IMR-90 (cell line): ENCODE measurements at regions not wholly inside any gene's neighbourhood (a gene's known extent, or its start where the extent isn't known, plus 50 kb on each side); places are given as distances from the start of the nearest gene placed in this dataset.

Experiments
- ATAC-seq: fragments of 200-7000 bp; cut with Tn5 transposase; 2 replicates; pipeline ENCODE4 v1.9.1; 2020; ENCODE audit warnings: low read depth, mild to moderate bottlenecking, moderate library complexity
- BruUV-seq: library from RNA; stranded (reverse); fragments of 400-500 nt; replicated peaks from 2 replicates; lab custom pipeline; 2021; lab: Mats Ljungman, UMichigan
- CTCF ChIA-PET: fragments of 300-600 bp; formaldehyde crosslinking; extraction: SDS; loops from one replicate; lab custom pipeline; 2021; ENCODE audit warnings: antibody characterized with exemption; lab: Yijun Ruan, JAX
- POLR2A ChIA-PET: fragments of 300-600 bp; sonication (Branson Sonifier 250); formaldehyde crosslinking; loops from one replicate; lab custom pipeline; 2022; ENCODE audit warnings: antibody characterized with exemption; ENCODE audit not compliant: unreplicated experiment; lab: Charles Lee
- DNase-seq: peaks from one replicate; pipeline ENCODE4 v3.0.0; 2013
- H2AFZ ChIP-seq: replicated peaks from 2 replicates; pipeline ENCODE3; 2013; ENCODE audit warnings: low read length, mild to moderate bottlenecking; ENCODE audit not compliant: poor library complexity
- H2AK5ac ChIP-seq: 2 replicates; pipeline ENCODE4 v1.6.1; 2013; ENCODE audit warnings: low read depth, low read length, inconsistent platforms
- H2AK9ac ChIP-seq: replicated peaks from 2 replicates; pipeline ENCODE3; 2013; ENCODE audit warnings: mild to moderate bottlenecking, low read depth, low read length, moderate library complexity; ENCODE audit not compliant: poor library complexity
- H2BK120ac ChIP-seq: 2 replicates; pipeline ENCODE4 v1.6.1; 2013; ENCODE audit warnings: low read depth, low read length, inconsistent platforms
- H2BK15ac ChIP-seq: 3 replicates; pipeline ENCODE4 v1.6.1; 2013; ENCODE audit warnings: low read depth, low read length, inconsistent platforms
- H2BK20ac ChIP-seq: 2 replicates; pipeline ENCODE4 v1.6.1; 2013; ENCODE audit warnings: low read depth, mild to moderate bottlenecking, inconsistent platforms, low read length, moderate library complexity
- H2BK5ac ChIP-seq: 2 replicates; pipeline ENCODE4 v1.6.1; 2013; ENCODE audit warnings: mild to moderate bottlenecking, low read depth, low read length, inconsistent platforms; ENCODE audit not compliant: poor library complexity, severe bottlenecking
- H3K14ac ChIP-seq: replicated peaks from 2 replicates; pipeline ENCODE4 v1.6.1; 2013; ENCODE audit warnings: low read depth, low read length, inconsistent platforms
- H3K18ac ChIP-seq: 2 replicates; pipeline ENCODE4 v1.6.1; 2013; ENCODE audit warnings: low read depth, low read length, control low read depth
- H3K23ac ChIP-seq: 2 replicates; pipeline ENCODE4 v1.6.1; 2013; ENCODE audit warnings: low read depth, low read length, inconsistent platforms
- H3K27ac ChIP-seq: 2 replicates; pipeline ENCODE4 v1.5.1; 2013; ENCODE audit warnings: mild to moderate bottlenecking, control low read depth, low read length; ENCODE audit not compliant: insufficient read depth
- H3K27me3 ChIP-seq: 2 replicates; pipeline ENCODE4 v1.6.1; 2013; ENCODE audit warnings: low read length; ENCODE audit not compliant: control insufficient read depth, insufficient read depth
- H3K36me3 ChIP-seq: 2 replicates; pipeline ENCODE4 v1.6.1; 2013; ENCODE audit warnings: low read length, mixed read lengths; ENCODE audit not compliant: control insufficient read depth, insufficient read depth
- H3K4ac ChIP-seq: 2 replicates; pipeline ENCODE4 v1.6.1; 2013; ENCODE audit warnings: low read depth, low read length, inconsistent platforms
- H3K4me1 ChIP-seq: 2 replicates; pipeline ENCODE4 v1.6.1; 2013; ENCODE audit warnings: low read length, mixed read lengths; ENCODE audit not compliant: control insufficient read depth, insufficient read depth
- H3K4me2 ChIP-seq: 2 replicates; pipeline ENCODE4 v1.6.1; 2013; ENCODE audit warnings: low read depth, mild to moderate bottlenecking, control low read depth, low read length, moderate library complexity
- H3K4me3 ChIP-seq: 2 replicates; pipeline ENCODE4 v1.5.1; 2013; ENCODE audit warnings: low read depth, mild to moderate bottlenecking, control low read depth, low read length, moderate library complexity; ENCODE audit not compliant: insufficient read depth
- H3K56ac ChIP-seq: 2 replicates; pipeline ENCODE4 v1.6.1; 2013; ENCODE audit warnings: low read length, inconsistent platforms; ENCODE audit not compliant: insufficient read depth; ENCODE audit errors: extremely low read depth
- H3K79me1 ChIP-seq, 2 experiments: 2 replicates each; pipeline ENCODE4 v1.6.1; 2013; ENCODE audit warnings: low read length in 2 of 2, inconsistent platforms in 1 of 2, low read depth in 1 of 2
- H3K9ac ChIP-seq: 2 replicates; pipeline ENCODE4 v1.6.1; 2013; ENCODE audit warnings: low read depth, low read length, control low read depth
- H3K9me1 ChIP-seq: 2 replicates; pipeline ENCODE4 v1.6.1; 2013; ENCODE audit warnings: low read length, inconsistent platforms; ENCODE audit not compliant: insufficient read depth
- H3K9me3 ChIP-seq: 2 replicates; pipeline ENCODE4 v1.6.1; 2013; ENCODE audit warnings: low read length; ENCODE audit not compliant: control insufficient read depth, insufficient read depth
- H4K20me1 ChIP-seq: 2 replicates; pipeline ENCODE4 v1.6.1; 2013; ENCODE audit warnings: low read length, inconsistent platforms; ENCODE audit not compliant: insufficient read depth
- H4K5ac ChIP-seq: 2 replicates; pipeline ENCODE4 v1.6.1; 2013; ENCODE audit warnings: mild to moderate bottlenecking, low read depth, low read length, control low read depth
- H4K8ac ChIP-seq, 2 experiments: 2 replicates each; pipeline ENCODE4 v1.6.1; 2013; ENCODE audit warnings: low read depth in 2 of 2, low read length in 2 of 2, control low read depth in 1 of 2, inconsistent platforms in 1 of 2
- H4K91ac ChIP-seq: 2 replicates; pipeline ENCODE4 v1.6.1; 2013; ENCODE audit warnings: low read depth, low read length, inconsistent platforms; ENCODE audit not compliant: insufficient read depth
- BHLHE40 ChIP-seq: fragments of 150-350 bp; IDR thresholded peaks from 2 replicates; pipeline ENCODE4 v1.6.1; 2016; ENCODE audit warnings: mild to moderate bottlenecking, low read depth, low read length
- CEBPB ChIP-seq: IDR thresholded peaks from 2 replicates; pipeline ENCODE4 v1.6.1; 2012; ENCODE audit warnings: low read depth, low read length, improper control_type of control experiment
- CHD1 ChIP-seq: IDR thresholded peaks from 2 replicates; pipeline ENCODE4 v1.6.1; 2012; ENCODE audit warnings: low read depth, low read length, improper control_type of control experiment
- FOS ChIP-seq: fragments of 150-350 bp; IDR thresholded peaks from 2 replicates; pipeline ENCODE4 v1.6.1; 2016; ENCODE audit warnings: low read depth, low read length
- MAFK ChIP-seq: IDR thresholded peaks from 2 replicates; pipeline ENCODE4 v1.6.1; 2012; ENCODE audit warnings: low read depth, low read length, improper control_type of control experiment
- MAZ ChIP-seq: IDR thresholded peaks from 2 replicates; pipeline ENCODE4 v1.6.1; 2012; ENCODE audit warnings: low read depth, mild to moderate bottlenecking, low read length, improper control_type of control experiment, moderate library complexity, borderline replicate concordance
- MXI1 ChIP-seq: IDR thresholded peaks from 2 replicates; pipeline ENCODE4 v1.6.1; 2012; ENCODE audit warnings: low read depth, mild to moderate bottlenecking, low read length, moderate library complexity, borderline replicate concordance
- NFE2L2 ChIP-seq: fragments of 150-350 bp; IDR thresholded peaks from 2 replicates; pipeline ENCODE4 v1.6.1; 2016; ENCODE audit warnings: low read depth, mild to moderate bottlenecking, low read length
- POLR2A ChIP-seq: IDR thresholded peaks from 2 replicates; pipeline ENCODE4 v1.6.1; 2012; ENCODE audit warnings: mild to moderate bottlenecking, low read depth, low read length
- RAD21 ChIP-seq: IDR thresholded peaks from 2 replicates; pipeline ENCODE4 v1.6.1; 2012; ENCODE audit warnings: low read length, improper control_type of control experiment
- RCOR1 ChIP-seq: IDR thresholded peaks from 2 replicates; pipeline ENCODE4 v1.6.1; 2012; ENCODE audit warnings: mild to moderate bottlenecking, low read length, improper control_type of control experiment; ENCODE audit not compliant: insufficient replicate concordance
- RFX5 ChIP-seq: IDR thresholded peaks from 2 replicates; pipeline ENCODE4 v1.8.0; 2012; ENCODE audit warnings: low read depth, mild to moderate bottlenecking, low read length, moderate library complexity
- SMC3 ChIP-seq: fragments of 150-350 bp; IDR thresholded peaks from 2 replicates; pipeline ENCODE4 v1.6.1; 2016; ENCODE audit warnings: low read depth, mild to moderate bottlenecking, antibody characterized with exemption, low read length, moderate library complexity
- WGBS, 2 experiments: methylation state at CpG; one replicate each; pipeline versions ENCODE4 v1.1.5 to v1.1.7; 2013; ENCODE audit warnings: missing lambda C conversion rate in 2 of 2; ENCODE audit not compliant: insufficient read length in 1 of 2; ENCODE audit errors: extremely low coverage in 2 of 2; 5-methylcytosine and 5-hydroxymethylcytosine counted together
- dilution Hi-C: fragments of 300-500 bp; cut with HindIII; formaldehyde crosslinking; loops from one replicate; pipeline ENCODE4 v1.14.3; 2018; ENCODE audit warnings: low sequenced_read_pairs; ENCODE audit not compliant: unreplicated experiment
- in situ Hi-C: fragments of 300-500 bp; cut with MboI; formaldehyde crosslinking; loops from 3 replicates; pipeline ENCODE4 v1.14.3; 2019; ENCODE audit warnings: low sequenced_read_pairs, inconsistent platforms, mixed read lengths
- intact Hi-C: fragments of 100-400 bp; cut with micrococcal nuclease; formaldehyde crosslinking; loops from 2 replicates; pipeline ENCODE4 v1.10.0; 2022
- TF ChIP-seq, protein P1 (sequence below): conservative IDR thresholded peaks from 2 replicates; pipeline ENCODE4 v1.5.1; 2012; ENCODE audit warnings: mild to moderate bottlenecking, low read depth, low read length, improper control_type of control experiment
- TF ChIP-seq, protein P2 (sequence below): fragments of 150-350 bp; IDR thresholded peaks from 2 replicates; pipeline ENCODE4 v1.6.1; 2017; ENCODE audit warnings: mild to moderate bottlenecking, antibody characterized with exemption, low read length, low read depth
- TF ChIP-seq, protein P3 (sequence below): fragments of 150-350 bp; IDR thresholded peaks from 2 replicates; pipeline ENCODE4 v1.6.1; 2016; ENCODE audit warnings: low read depth, mild to moderate bottlenecking, low read length, moderate library complexity, borderline replicate concordance

DNA sequence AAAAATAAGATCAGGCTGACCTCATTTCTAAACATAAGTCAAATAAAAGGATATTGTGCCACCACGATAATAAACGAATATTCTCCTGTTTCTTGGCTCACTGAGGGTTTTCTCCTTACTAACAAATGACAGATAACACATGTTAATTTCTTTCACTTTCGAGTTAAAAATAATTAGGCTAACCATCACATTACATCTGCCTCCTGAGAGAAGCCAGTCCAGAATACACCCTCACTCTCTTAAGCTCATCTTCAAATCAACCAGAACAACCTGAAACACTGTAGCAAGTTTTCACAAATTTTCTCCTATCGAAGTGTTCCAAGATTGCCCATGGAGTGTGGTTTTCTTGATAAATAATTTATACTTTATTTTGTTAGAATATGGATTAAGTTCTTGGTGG lies 1285.6 kb upstream of the EYS start:
- H3K4me3 ChIP-seq, result no peak overlapping the region
- intact Hi-C loops, result no loop called here
- no peaks in the 10 kb centered on the region; the same call in 1 of the 2 replicates for H3K9me3 ChIP-seq
- dilution Hi-C loops, result no loop called here
- H4K8ac ChIP-seq, result no peak overlapping the region
- H2AK5ac ChIP-seq, result no peak overlapping the region
- TF ChIP-seq MAFK, result no peak
- no peak for TF ChIP-seq RCOR1
- no peak for TF ChIP-seq NFE2L2
- TF ChIP-seq RAD21, result no peak
- TF ChIP-seq MAZ, result no peak
- TF ChIP-seq SMC3, result no peak
- TF ChIP-seq, protein P1, sequence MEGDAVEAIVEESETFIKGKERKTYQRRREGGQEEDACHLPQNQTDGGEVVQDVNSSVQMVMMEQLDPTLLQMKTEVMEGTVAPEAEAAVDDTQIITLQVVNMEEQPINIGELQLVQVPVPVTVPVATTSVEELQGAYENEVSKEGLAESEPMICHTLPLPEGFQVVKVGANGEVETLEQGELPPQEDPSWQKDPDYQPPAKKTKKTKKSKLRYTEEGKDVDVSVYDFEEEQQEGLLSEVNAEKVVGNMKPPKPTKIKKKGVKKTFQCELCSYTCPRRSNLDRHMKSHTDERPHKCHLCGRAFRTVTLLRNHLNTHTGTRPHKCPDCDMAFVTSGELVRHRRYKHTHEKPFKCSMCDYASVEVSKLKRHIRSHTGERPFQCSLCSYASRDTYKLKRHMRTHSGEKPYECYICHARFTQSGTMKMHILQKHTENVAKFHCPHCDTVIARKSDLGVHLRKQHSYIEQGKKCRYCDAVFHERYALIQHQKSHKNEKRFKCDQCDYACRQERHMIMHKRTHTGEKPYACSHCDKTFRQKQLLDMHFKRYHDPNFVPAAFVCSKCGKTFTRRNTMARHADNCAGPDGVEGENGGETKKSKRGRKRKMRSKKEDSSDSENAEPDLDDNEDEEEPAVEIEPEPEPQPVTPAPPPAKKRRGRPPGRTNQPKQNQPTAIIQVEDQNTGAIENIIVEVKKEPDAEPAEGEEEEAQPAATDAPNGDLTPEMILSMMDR, result no peak
- no peak for TF ChIP-seq POLR2A
- TF ChIP-seq, protein P2, sequence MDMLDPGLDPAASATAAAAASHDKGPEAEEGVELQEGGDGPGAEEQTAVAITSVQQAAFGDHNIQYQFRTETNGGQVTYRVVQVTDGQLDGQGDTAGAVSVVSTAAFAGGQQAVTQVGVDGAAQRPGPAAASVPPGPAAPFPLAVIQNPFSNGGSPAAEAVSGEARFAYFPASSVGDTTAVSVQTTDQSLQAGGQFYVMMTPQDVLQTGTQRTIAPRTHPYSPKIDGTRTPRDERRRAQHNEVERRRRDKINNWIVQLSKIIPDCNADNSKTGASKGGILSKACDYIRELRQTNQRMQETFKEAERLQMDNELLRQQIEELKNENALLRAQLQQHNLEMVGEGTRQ, result no peak
- no peak for TF ChIP-seq BHLHE40
- TF ChIP-seq, protein P3, sequence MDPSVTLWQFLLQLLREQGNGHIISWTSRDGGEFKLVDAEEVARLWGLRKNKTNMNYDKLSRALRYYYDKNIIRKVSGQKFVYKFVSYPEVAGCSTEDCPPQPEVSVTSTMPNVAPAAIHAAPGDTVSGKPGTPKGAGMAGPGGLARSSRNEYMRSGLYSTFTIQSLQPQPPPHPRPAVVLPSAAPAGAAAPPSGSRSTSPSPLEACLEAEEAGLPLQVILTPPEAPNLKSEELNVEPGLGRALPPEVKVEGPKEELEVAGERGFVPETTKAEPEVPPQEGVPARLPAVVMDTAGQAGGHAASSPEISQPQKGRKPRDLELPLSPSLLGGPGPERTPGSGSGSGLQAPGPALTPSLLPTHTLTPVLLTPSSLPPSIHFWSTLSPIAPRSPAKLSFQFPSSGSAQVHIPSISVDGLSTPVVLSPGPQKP, result no peak
- no peak for TF ChIP-seq MXI1
- TF ChIP-seq CEBPB, result no peak
- TF ChIP-seq CHD1, result no peak
- TF ChIP-seq RFX5, result no peak
- TF ChIP-seq FOS, result no peak
- no peak overlapping the region for H3K27ac ChIP-seq
- no peak overlapping the region for H3K4ac ChIP-seq
- no peak overlapping the region for H2BK15ac ChIP-seq
- no peak overlapping the region for H3K23ac ChIP-seq
- H4K91ac ChIP-seq, result no peak overlapping the region
- no peaks in the 10 kb centered on the region for H3K27me3 ChIP-seq
- no peaks in the 10 kb centered on the region for H3K4me1 ChIP-seq
- H3K9ac ChIP-seq, result no peak overlapping the region
- no peak overlapping the region for H3K4me2 ChIP-seq
- no peaks in the 10 kb centered on the region for H3K79me1 ChIP-seq
- H2BK120ac ChIP-seq, result no peak overlapping the region
- no peak overlapping the region for H3K18ac ChIP-seq
- no peak overlapping the region for H2BK20ac ChIP-seq
- ATAC-seq (no peak), DNase-seq (no peak)
- ChIA-PET POLR2A (no interaction called here), CTCF (no interaction called here)
- no peak overlapping the region for H2AK9ac ChIP-seq
- no TSS peak for BruUV-seq
- no peak overlapping the region for H3K14ac ChIP-seq
- no CpG with 5 or more reads among the region's 4 CpGs for WGBS, 2 experiments
- H3K56ac ChIP-seq, result no peak overlapping the region
- no peaks in the 10 kb centered on the region for H4K20me1 ChIP-seq
- no peaks in the 10 kb centered on the region for H3K36me3 ChIP-seq
- no peaks in the 10 kb centered on the region for H3K9me1 ChIP-seq
- no peak overlapping the region for H4K5ac ChIP-seq
- in situ Hi-C loops, result no loop called here
- H2BK5ac ChIP-seq, result no peak overlapping the region
- H2AFZ ChIP-seq, result no peak overlapping the region
